Loucy (cell line): ENCODE measurements at regions not wholly inside any gene's neighbourhood (a gene's known extent, or its start where the extent isn't known, plus 50 kb on each side); places are given as distances from the start of the nearest gene placed in this dataset.

ENCODE experiments used
- H2AFZ ChIP-seq: fragments of 200-600 bp; sonication (generic); 2 replicates; pipeline ENCODE4 v1.6.0; 2016; ENCODE audit warnings: antibody characterized with exemption, mild to moderate bottlenecking, low read length, moderate library complexity
- H3F3A ChIP-seq: fragments of 200-600 bp; 2 replicates; pipeline ENCODE4 v1.6.0; 2016; ENCODE audit warnings: antibody characterized with exemption, low read depth, mild to moderate bottlenecking
- H3K27me3 ChIP-seq: fragments of 200-600 bp; sonication (generic); 2 replicates; pipeline ENCODE4 v1.6.1; 2014; ENCODE audit warnings: low read length, mild to moderate bottlenecking; ENCODE audit not compliant: insufficient read depth, poor library complexity, severe bottlenecking
- H3K36me3 ChIP-seq: fragments of 200-600 bp; sonication (generic); 2 replicates; pipeline ENCODE4 v1.6.1; 2016; ENCODE audit warnings: low read length; ENCODE audit not compliant: insufficient read depth
- H3K4me1 ChIP-seq: fragments of 200-600 bp; sonication (generic); 2 replicates; pipeline ENCODE4 v1.5.1; 2014; ENCODE audit warnings: low read length, mild to moderate bottlenecking; ENCODE audit not compliant: insufficient read depth, poor library complexity, severe bottlenecking
- H3K4me2 ChIP-seq: fragments of 200-600 bp; sonication (generic); 2 replicates; pipeline ENCODE4 v1.6.0; 2014; ENCODE audit warnings: antibody characterized with exemption, low read length, low read depth, mild to moderate bottlenecking; ENCODE audit not compliant: poor library complexity, severe bottlenecking
- H3K4me3 ChIP-seq: fragments of 200-600 bp; sonication (generic); 2 replicates; pipeline ENCODE4 v1.5.1; 2014; ENCODE audit warnings: low read length, mild to moderate bottlenecking, mixed read lengths; ENCODE audit not compliant: poor library complexity, severe bottlenecking
- H3K79me2 ChIP-seq: fragments of 200-600 bp; sonication (generic); 2 replicates; pipeline ENCODE4 v1.6.1; 2014; ENCODE audit warnings: low read length; ENCODE audit not compliant: insufficient read depth
- H3K9ac ChIP-seq: fragments of 200-600 bp; sonication (generic); 2 replicates; pipeline ENCODE4 v1.6.0; 2014; ENCODE audit warnings: mild to moderate bottlenecking, low read depth, low read length, moderate library complexity; ENCODE audit not compliant: poor library complexity, severe bottlenecking
- H3K9me2 ChIP-seq: fragments of 200-600 bp; sonication (generic); replicated peaks from 2 replicates; pipeline ENCODE4 v1.6.1; 2016; ENCODE audit warnings: low read depth, low read length, mixed read lengths
- H3K9me3 ChIP-seq: fragments of 200-600 bp; sonication (generic); 2 replicates; pipeline ENCODE4 v1.6.1; 2014; ENCODE audit warnings: mild to moderate bottlenecking, antibody characterized with exemption, low read length, low read depth; ENCODE audit not compliant: insufficient read depth
- H4K20me1 ChIP-seq: fragments of 200-600 bp; sonication (generic); 2 replicates; pipeline ENCODE4 v1.6.0; 2014; ENCODE audit warnings: antibody characterized with exemption, low read length, mild to moderate bottlenecking; ENCODE audit not compliant: insufficient read depth, poor library complexity, severe bottlenecking
- EZH2phosphoT487 ChIP-seq: fragments of 200-600 bp; IDR thresholded peaks from 2 replicates; pipeline ENCODE4 v1.6.1; 2018; ENCODE audit warnings: antibody characterized with exemption, mild to moderate bottlenecking, moderate library complexity, borderline replicate concordance
- TF ChIP-seq, protein P1 (sequence below): fragments of 200-600 bp; sonication (generic); conservative IDR thresholded peaks from 2 replicates; pipeline ENCODE4 v1.5.1; 2014; ENCODE audit warnings: mild to moderate bottlenecking, antibody characterized with exemption, low read length

DNA sequence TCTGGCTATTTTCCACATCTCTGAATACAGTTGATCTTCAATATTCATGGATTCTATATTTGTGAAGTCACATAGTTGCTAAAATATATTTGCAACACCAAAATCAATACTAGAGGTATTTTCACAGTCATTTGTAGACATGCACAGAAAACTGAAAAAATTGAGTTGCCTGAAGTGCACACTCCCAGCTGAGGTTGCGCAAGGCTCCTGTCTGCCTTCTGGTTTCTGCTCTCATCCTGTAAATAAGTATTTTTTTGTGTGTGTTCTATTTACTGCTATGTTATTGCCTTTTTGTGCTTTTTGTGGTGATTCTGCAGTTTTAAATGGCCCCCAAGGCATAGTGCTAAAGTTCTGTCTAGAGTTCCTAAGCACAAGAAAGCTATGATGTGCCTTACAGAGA is 371.1 kb upstream of the GRAMD2B start:
- H3F3A ChIP-seq, result no peaks in the 10 kb centered on the region
- H3K36me3 ChIP-seq, result no peaks in the 10 kb centered on the region
- no peaks in the 10 kb centered on the region for H4K20me1 ChIP-seq
- H3K9ac ChIP-seq, result no peak overlapping the region
- no peaks in the 10 kb centered on the region for H3K9me2 ChIP-seq
- H3K27me3 ChIP-seq, result no peaks in the 10 kb centered on the region
- TF ChIP-seq, protein P1, sequence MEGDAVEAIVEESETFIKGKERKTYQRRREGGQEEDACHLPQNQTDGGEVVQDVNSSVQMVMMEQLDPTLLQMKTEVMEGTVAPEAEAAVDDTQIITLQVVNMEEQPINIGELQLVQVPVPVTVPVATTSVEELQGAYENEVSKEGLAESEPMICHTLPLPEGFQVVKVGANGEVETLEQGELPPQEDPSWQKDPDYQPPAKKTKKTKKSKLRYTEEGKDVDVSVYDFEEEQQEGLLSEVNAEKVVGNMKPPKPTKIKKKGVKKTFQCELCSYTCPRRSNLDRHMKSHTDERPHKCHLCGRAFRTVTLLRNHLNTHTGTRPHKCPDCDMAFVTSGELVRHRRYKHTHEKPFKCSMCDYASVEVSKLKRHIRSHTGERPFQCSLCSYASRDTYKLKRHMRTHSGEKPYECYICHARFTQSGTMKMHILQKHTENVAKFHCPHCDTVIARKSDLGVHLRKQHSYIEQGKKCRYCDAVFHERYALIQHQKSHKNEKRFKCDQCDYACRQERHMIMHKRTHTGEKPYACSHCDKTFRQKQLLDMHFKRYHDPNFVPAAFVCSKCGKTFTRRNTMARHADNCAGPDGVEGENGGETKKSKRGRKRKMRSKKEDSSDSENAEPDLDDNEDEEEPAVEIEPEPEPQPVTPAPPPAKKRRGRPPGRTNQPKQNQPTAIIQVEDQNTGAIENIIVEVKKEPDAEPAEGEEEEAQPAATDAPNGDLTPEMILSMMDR, result no peak
- no peak for TF ChIP-seq EZH2phosphoT487
- H3K79me2 ChIP-seq, result no peaks in the 10 kb centered on the region
- H3K4me3 ChIP-seq, result no peak overlapping the region
- no peaks in the 10 kb centered on the region for H3K9me3 ChIP-seq
- no peak overlapping the region for H3K4me2 ChIP-seq
- H3K4me1 ChIP-seq, result no peaks in the 10 kb centered on the region
- H2AFZ ChIP-seq, result no peak overlapping the region

DNA sequence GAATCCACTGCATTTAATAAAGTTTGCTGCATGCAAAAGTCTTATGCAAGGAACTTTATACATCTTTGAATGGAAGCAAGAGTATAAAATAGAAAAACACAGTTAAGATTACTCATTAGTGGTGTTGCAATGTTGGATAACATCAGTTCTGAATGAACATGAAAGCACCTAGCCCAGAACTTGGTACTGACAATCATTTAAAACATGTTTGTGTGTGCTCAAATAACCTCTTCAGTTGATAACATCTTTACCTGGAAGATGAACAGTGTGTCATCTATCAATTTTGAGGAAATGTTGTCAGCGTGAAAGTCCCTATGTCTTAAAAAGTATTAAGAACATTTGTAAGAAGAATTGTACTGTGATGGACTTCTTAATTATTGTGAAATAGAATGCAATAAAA is 370.4 kb upstream of the GRAMD2B start:
- Histone ChIP-seq H2AFZ (no peak overlapping the region), H4K20me1 (no peaks in the 10 kb centered on the region), H3K9me2 (no peaks in the 10 kb centered on the region), H3K9me3 (no peaks in the 10 kb centered on the region), H3K79me2 (no peaks in the 10 kb centered on the region), H3K36me3 (no peaks in the 10 kb centered on the region), H3K9ac (no peak overlapping the region), H3K4me1 (no peaks in the 10 kb centered on the region), H3K4me3 (no peak overlapping the region), H3K27me3 (no peaks in the 10 kb centered on the region), H3K4me2 (no peak overlapping the region), H3F3A (no peaks in the 10 kb centered on the region)
- TF ChIP-seq, protein P1, result no peak
- TF ChIP-seq EZH2phosphoT487, result no peak

GRCh38 chr5:126053630-126054029 is 369.6 kb upstream of the GRAMD2B start:
- H3F3A ChIP-seq, result no peaks in the 10 kb centered on the region
- no peak for TF ChIP-seq EZH2phosphoT487
- TF ChIP-seq, protein P1, result no peak

More at GRCh38 chr5:126053630-126054029, 369.6 kb upstream of the GRAMD2B start:
- no peak overlapping the region for H3K4me2 ChIP-seq
- no peak overlapping the region for H2AFZ ChIP-seq
- no peaks in the 10 kb centered on the region for H3K27me3 ChIP-seq
- no peaks in the 10 kb centered on the region for H3K9me2 ChIP-seq
- H3K4me1 ChIP-seq, result no peaks in the 10 kb centered on the region
- no peaks in the 10 kb centered on the region for H3K9me3 ChIP-seq
- H3K9ac ChIP-seq, result no peak overlapping the region
- no peaks in the 10 kb centered on the region for H4K20me1 ChIP-seq
- no peaks in the 10 kb centered on the region for H3K79me2 ChIP-seq
- H3K4me3 ChIP-seq, result no peak overlapping the region
- no peaks in the 10 kb centered on the region for H3K36me3 ChIP-seq
